ENCODE measurements at regions not wholly inside any gene's neighbourhood (a gene's known extent, or its start where the extent isn't known, plus 50 kb on each side); places are given as distances from the start of the nearest gene placed in this dataset.
"Not testable (repeated sequence)": the region's sequence is repeated elsewhere in the genome, so short reads cannot be mapped to it uniquely, and the experiment has no call there.

DNA sequence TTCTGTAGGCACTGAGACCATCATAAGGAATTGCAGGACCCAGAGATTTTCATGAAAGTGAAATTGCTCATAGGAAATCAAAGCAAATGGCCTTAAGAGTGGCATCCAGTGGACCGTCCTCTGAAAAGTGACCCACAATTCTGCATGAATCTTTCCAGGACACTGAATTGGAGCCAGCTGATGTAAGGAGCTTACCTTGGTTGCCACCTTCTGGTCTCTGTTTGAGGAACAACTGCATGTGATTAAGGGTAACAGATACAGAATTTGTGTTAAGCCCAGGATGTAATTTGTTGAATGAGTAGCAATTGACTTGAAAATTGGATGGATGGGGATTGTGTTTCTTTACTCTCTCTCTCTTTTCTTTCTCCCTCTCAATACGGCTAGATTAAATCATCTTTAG, 49.9 kb upstream of the GAS1 start:
- DNase-seq (ENCODE audit: insufficient read length, low spot score): no peak
- FAIRE-seq: no peak

DNA sequence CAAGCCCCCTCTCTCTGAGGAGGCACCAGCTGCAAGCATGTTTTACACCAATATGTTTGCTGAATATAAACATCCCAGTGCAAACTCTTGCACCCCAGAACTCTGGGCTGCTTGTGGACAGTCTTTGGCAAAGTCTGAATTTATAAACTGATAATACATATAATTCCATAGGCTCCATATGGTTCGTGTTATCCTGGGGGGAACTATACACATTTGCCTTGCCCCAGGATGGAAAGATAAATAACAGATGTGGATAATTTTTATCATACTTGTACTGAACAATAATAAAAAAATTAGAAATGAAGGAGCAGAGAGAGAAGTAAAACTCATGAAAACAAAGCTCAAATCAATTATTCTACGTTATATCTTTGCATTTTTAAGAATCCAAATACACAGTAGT, 50.6 kb upstream of the GAS1 start:
- no peak for FAIRE-seq
- DNase-seq (ENCODE audit: insufficient read length, low spot score): no peak

DNA sequence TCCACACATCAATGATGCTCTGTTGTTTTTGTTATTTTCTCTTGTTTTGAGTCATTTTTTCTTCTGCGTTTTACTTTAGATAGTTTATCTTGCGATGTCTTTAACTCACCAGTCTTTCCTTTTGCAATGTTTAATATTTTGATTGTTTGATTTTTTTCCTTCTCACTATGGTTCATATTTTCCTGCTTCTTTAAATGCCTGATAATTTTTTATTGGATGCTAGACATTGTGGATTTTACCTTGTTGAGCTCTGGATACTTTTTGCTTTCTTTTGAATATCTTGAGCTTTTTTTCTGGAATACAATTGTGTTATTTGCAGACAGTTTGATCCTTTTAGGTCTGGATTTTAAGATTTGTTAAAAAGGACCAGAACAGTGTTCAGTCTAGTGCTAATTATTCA, 55.2 kb upstream of the GAS1 start:
- DNase-seq (ENCODE audit: insufficient read length, low spot score) (no peak), FAIRE-seq (no peak)

DNA sequence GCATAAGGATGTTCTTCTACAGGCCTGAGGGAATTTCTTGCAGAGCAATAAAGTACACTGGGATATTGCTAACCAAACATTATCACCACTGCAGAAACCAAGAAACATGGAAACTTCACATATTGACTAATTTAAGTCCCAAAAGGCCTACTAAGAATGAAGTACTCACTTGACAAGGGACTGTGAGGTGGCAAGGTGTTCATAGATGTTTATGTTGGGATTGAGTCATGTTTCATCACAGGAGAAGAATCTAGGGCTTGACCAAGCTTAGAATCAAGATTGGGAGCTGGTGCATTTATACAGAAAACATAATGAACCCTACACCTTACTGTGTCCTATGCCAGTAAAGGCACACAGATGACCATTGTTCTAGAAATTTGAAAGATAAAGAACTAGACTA, 56.7 kb upstream of the GAS1 start:
- FAIRE-seq (no peak), DNase-seq (ENCODE audit: insufficient read length, low spot score) (no peak)

DNA sequence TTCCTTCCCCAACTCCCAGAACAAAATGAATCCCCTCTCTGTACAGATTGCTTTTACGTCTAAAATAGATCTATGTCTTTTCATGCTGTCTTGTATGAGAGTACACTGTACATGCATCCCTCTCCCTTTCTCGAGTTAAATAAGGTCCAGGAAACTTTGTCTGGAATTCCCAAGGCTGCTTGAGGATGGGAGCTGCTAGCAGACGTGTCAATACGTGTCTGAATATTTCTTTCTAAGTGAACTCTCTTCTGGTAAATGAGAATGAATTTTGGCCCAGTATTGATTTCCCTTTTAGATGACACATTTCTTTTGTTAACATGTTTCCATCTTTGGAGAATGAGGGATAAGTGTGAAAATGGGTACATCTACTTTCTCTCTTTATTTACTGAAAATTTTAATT, 59.6 kb upstream of the GAS1 start:
- DNase-seq (ENCODE audit: insufficient read length, low spot score) (no peak), FAIRE-seq (no peak)

DNA sequence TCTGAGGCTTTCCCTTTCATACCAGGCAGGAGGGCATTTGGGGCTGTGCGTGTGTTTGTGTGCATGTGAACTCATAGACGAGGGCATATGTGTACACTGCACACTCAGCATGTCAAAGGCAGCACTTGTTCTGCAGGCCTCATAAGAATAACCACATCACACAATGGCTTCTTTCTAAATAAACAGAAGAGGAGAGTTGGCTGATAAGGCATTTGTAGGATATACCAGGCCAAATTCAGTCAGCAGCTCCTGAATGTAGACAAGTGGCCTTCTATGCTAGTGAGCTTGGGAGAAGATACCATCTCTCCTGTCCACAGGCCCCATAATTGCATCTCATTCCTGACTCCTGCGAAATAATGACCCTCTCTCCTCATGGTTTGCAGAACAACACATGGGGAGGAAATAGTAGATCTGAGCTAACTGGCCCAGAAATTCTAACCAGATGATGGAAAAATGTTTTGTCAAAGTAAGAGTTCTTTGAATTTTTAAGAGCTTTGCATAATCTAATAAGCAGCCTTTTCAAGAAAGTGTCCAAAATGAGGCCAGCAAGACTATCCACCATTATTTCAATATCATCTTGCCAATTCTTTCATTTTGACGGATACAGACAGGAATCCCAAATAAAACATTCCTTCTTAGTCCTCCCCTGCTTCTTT, 60.5 kb upstream of the GAS1 start:
- no peak for FAIRE-seq
- DNase-seq (ENCODE audit: insufficient read length, low spot score): no peak

DNA sequence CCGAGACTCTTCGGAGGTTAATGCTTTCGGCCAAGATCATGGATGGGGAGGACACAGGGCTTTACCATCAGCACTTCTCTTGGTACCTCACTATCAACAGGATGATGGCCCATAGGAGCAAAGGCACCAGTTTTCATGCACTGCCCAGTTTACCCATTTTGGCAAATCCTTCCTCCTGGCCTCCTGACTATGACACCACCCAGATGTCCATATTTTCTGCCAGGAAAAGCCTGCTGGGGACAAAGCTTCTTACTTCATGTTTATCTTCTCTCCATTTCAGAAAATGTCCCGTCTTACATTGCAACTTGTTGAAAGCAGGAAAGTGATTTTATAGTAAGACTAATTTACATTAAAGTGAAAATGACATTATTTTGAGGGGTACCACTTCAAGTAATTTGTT, 61.4 kb upstream of the GAS1 start:
- DNase-seq (ENCODE audit: insufficient read length, low spot score) (no peak), FAIRE-seq (no peak)

DNA sequence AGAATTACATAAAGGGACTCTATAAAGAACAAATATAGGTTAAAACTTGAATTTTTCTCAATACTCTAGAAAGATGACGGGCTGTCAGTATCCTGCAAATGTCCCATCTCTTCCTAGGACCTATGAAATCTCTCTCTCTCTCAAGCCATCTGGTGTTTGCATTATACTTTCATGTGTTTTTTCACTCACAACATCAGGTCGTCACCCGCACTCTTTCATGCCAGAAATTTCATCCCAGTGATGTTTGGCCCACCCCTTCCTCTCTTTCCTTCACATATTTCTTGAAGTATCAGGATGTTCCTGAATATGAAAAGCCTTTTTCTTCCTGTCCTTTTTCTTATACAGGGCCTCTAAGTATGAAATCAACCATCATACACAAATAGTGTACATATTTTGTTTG, 63.3 kb upstream of the GAS1 start:
- no peak for DNase-seq (ENCODE audit: insufficient read length, low spot score)
- FAIRE-seq: no peak

DNA sequence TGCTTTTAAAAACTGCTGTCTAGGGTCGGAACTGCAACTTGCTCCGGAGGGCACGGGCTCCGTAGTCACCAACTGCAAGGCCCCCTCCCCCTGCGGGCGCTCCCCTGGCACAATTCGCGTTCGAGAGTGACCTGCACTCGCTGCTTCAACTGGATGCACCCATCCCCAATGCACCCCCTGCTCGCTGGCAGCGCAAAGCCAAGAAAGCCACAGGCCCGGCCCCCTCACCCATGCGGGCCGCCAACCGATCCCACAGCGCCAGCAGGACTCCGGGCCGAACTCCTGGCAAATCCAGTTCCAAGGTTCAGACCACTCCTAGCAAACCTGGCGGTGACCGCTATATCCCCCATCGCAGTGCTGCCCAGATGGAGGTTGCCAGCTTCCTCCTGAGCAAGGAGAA, 64.2 kb upstream of the GAS1 start:
- no peak for DNase-seq (ENCODE audit: insufficient read length, low spot score)
- FAIRE-seq: no peak

DNA sequence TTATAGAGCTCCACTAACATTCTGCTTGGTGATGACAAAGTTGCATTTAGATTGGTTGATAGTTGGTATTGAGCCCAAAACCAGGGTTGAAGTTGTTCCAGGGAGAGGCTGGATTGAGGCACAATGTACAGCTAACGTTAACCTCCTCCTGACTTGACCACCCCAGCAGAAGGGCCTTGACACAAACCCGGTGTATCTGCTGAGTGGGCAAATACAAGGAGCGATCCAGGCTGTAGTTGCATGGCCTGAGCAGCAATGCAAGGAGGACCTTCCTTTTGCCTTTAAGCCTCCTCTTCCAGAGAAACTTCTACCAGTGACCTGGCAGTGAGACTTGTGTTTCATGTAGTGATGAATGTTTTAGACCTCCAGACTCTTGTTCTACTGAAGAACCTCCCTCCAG, 66.2 kb upstream of the GAS1 start:
- DNase-seq (ENCODE audit: insufficient read length, low spot score): no peak
- FAIRE-seq: no peak

DNA sequence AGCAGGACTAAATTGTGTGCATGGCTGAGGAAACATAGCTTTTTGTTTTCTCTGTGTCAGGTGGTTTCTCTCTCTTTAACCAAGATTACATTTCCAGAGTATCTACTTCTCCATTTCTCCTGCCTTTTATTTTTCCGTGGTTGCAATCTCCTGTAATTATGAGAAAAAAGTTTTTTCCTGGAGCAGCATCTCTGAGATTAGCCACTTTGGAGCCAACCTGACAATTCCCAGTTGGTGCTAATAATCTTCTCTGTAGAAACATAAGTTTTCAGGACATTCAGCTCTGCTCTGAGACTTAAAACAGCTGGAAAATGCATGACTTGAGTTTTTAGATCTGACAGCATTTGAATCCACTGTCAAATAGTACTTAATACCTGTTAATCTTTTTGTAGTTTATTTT, 67.1 kb upstream of the GAS1 start:
- FAIRE-seq: no peak
- no peak for DNase-seq (ENCODE audit: insufficient read length, low spot score)

DNA sequence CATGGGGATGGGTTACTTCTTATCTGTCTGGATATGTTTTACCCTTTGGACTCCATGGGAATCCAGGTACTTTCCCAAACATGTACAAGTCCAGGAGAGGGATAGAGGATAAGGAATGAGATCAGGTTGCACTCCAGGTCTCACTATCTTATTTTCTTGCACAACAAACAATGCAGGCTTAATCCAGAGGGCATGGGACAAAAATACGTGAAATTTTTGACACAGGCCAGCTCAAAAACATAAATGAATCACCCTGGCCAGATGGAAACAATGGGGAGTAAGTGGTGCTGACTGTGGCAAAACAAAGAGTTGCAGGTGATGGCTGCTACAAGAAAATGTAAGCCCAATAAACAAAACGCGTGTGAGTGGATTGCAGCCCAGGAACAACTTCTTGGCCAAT, 69.4 kb upstream of the GAS1 start:
- FAIRE-seq: no peak
- DNase-seq (ENCODE audit: insufficient read length, low spot score): no peak

DNA sequence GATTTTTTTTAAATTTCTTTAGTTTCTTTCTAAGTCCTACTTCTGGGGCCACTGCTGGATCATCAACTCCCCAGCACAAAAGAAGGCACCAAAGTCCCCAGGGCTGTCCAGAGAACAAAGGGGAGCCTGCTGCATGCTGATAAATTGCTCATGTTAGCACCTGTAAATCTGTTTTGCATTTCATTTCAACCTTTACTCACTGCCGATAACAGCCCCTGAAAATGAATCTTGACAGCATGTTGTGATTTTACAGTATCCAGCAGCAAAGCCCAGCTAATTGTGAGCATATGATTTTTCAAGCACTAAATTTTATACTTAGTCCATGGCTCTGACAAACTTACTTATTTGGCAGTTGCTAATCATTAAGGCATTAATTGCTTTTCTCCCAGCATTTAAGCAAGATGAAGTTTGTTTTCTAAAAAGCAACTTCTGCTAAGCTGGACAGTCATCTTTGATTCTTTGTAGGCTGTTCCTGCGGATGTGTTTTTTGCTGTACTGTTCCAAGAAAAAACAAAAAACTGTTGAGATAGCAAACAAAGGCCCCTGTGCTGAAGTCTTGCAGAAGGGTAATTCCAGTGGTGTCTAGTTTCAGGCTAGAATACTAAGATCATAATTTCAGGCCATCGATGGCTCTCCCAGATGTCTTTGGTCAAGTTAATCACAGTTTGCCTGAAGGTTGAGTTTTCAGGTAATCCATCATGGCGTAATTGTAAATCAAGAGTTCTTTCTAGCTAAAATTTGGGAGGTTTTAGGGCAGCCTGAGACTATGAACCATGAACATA, 73.1 kb upstream of the GAS1 start:
- DNase-seq (ENCODE audit: insufficient read length, low spot score) (no peak), FAIRE-seq (no peak)

DNA sequence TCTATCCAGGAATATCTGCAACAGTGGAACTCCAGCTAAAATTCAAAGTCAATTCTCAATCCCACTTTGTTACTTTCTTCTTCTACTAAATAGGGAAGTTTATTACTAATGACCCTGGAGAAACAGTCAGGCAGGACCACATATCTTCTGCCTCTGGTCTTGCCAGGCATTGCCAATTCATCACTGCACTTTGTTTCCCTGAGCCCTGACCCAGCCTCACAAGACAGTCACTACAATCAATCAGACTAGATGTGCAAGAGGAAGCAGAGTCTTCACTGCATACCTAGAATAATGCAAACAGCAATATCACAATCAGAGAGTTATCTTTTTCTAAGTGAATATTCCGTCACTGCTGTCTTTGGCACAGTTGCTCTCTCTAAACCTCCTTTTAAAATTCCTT, 74.9 kb upstream of the GAS1 start:
- FAIRE-seq (no peak), DNase-seq (ENCODE audit: insufficient read length, low spot score) (no peak)

DNA sequence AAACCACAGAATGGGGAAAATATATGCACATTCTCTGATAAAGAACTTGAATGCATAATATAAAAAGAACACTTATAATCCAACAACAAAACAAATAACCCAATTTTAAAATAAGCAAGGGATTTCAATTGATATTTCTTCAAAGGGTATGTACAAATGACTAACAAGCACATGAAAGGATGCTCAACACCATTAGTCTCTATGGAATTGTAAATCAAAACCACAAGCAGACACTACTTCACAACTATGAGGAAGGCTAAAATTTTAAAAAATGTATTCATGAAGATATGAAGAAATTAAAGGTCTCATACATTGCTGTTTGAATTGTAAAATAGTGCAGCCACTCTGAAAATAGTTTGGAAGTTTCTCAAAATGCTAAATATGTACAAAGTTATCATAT, 78.9 kb upstream of the GAS1 start:
- no peak for DNase-seq (ENCODE audit: insufficient read length, low spot score)

DNA sequence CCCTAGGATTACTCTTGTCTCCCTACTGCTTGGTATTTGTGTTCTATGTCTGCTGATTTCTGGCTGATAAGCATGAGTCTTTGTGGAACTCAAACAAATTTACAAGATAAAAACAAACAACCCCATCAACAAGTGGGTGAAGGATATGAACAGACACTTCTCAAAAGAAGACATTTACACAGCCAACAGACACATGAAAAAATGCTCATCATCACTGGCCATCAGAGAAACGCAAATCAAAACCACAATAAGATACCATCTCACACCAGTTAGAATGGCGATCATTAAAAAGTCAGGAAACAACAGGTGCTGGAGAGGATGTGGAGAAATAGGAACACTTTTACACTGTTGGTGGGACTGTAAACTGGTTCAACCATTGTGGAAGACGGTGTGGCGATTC, 81.5 kb upstream of the GAS1 start:
- not testable (repeated sequence) for FAIRE-seq; DNase-seq (ENCODE audit: insufficient read length, low spot score)

More for the DNA sequence above, 78.9 kb upstream of the GAS1 start:
- no peak for FAIRE-seq

DNA sequence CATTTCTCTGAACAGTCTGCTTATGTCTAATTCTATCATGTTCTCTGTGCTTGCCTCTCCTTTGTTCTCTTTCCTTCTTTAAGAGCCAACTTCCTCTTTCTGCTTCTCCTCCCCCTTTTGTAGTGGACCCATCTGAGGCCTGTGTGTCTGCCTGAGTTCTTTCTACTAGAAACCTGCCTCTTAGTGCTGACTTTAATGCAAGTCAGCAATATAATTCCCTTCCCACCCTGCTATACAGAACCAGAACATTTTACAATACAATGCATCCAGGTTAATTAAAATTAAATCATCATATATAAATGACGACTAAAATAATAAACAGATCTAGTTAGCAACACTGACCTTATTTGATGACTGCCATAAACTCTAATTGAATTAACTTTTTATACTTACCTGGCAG, 82.6 kb upstream of the GAS1 start:
- no peak for FAIRE-seq
- no peak for DNase-seq (ENCODE audit: insufficient read length, low spot score)

DNA sequence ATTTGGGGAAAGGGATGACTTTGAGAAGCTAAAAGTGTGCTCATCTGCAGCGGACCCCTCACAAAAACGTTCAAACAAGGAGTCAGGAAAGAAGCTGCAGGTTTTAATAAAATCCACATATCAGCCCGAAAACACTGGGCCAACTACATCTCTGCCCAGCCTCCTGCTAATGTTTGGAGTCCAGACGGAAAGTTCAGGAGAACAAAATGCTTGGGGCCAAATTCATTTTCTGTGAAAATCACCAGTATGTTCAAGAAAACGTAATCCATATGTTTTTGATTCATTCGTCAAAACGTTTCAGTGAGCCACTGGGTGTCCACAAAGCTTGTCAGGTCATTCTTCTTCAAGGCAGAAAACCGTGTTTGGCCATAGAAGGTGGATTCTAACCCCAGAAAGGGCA, 87.5 kb upstream of the GAS1 start:
- FAIRE-seq (no peak), DNase-seq (ENCODE audit: insufficient read length, low spot score) (no peak)

DNA sequence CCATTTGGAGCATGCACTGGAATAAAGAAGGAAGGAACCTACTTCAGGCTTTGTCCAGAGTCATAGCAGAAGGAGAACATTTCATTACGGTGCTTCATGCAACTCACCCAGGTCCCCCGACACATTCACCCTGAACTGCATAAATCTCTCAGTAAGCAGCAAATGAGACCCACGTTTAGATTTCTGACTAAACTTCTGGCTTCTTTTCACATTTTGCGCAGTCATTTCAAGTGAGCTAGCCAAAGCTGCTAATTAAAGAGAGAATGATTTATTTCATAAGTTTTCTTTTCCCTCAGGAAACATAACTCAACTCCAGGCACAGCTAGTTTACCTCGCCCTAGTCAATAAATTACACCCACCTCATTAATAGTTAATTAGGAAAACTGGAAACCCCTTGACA, 88.6 kb upstream of the GAS1 start:
- DNase-seq (ENCODE audit: insufficient read length, low spot score) (no peak), FAIRE-seq (no peak)

DNA sequence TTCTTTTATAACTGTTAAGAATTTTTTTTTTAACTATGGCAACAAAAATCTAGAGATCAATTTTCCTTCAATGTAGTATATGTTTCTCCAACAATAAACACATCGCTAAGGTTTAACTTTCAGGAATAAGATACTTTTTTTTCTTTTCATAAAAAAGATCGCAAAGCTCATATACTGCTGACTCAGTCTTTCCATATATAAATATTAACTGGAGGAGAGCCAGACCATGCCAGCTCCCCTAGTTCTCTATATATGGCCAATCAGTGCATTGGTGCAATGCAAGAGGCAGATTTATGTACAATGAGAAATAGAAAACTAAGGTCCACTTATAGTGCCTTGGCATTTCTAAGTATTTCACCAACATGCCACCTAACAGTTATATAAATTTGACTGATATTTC, 89.2 kb upstream of the GAS1 start:
- no peak for FAIRE-seq
- no peak for DNase-seq (ENCODE audit: insufficient read length, low spot score)

DNA sequence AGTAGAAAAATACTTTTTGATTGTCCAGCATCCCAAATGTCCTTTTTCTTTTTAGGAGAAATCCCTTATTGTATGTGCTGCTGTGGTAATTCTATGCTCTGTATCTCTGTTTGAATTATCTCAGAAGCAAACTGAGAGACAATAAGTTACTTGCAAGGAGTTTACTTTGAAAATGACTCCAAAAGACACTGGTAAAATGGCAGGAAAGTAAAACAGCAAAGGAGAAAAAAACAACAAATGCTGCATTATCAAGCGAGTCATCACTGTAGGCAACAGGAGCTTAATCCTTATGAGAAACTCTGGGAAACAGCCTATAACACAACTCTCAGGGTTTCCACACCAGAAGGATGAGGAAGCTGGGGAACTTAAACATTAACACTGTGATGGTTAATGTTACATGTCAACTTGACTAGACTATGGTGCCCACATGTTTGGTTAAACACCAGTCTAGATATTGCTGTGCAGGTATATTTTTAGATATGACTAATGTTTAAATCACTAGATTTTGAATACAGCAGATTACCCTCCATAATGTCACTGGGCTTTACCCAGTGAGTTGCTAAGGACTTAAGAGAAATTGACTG, 92.6 kb upstream of the GAS1 start:
- no peak for FAIRE-seq

DNA sequence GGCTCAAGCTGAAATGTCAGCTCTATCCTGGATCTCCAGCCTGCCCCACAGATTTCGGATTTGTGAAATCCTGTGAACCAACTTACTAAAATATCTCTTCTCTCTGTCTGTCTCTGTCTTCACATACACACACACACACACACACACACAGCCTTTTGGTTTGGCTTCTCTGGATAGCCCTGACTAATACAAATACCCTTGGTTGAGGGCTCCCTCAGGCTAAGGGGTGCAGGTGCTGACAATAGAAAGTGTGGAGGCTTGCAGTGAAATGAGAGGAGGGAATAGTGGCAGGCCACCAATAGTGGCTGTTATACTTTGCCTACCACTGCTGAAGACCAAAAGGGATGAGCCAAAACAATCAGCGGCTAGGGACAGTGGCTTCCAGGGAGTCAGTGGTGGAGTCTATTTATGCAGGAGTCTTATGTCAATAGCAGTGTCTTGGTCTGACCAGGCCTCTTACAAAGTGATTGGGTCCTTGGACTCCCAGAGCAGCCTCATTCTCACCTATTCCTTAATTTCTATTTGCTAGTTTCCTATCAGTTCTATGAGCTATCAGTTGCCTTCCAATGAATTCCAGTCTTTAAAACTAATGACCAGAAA, 93.2 kb upstream of the GAS1 start:
- no peak for DNase-seq (ENCODE audit: insufficient read length, low spot score)

More for the DNA sequence above, 92.6 kb upstream of the GAS1 start:
- DNase-seq (ENCODE audit: insufficient read length, low spot score): no peak

More for the DNA sequence above, 93.2 kb upstream of the GAS1 start:
- no peak for FAIRE-seq

All from GM19239 (cell line).